HG03060 (cell line): ENCODE measurements at regions not wholly inside any gene's neighbourhood (a gene's known extent, or its start where the extent isn't known, plus 50 kb on each side); places are given as distances from the start of the nearest gene placed in this dataset.

Experiments used
- ATAC-seq: cut with Tn5 transposase; IDR thresholded peaks from one replicate; pipeline ENCODE4 v1.9.1; 2021; ENCODE audit warnings: low read depth, moderate number of reproducible peaks; ENCODE audit not compliant: unreplicated experiment

DNA sequence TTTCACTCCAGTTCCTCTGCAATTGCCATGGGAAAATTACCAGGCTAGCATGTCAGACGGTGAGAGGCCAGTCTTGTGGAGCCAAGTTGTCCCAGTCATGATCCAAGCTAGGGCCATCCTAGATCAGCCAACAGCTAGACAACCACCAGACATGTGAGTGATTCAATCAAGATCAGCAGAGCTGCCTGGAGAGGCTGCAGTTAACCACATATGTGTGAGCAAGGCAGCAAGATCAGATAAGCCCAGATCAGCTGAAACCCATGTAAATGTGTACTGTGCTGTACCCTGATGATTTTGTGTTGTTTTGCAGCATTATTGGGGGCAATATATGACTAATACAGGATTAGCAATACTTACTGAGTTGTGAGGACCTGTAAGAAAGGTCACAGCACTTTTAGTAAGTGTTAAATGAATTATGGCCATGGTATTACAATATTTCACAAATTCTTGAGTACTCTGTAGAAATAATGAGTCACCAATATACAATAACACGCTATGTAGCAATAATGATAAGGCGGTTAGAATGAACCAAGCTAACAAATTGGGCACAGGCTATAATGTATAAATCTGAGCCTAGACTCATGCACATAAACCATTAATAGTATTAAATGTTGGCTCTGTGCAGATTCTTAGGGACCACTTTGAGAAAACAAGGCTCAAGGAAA lies 91.4 kb downstream of the SUDS3 start:
- no peak for ATAC-seq

GRCh38 chr12:118472940-118473339 lies 96.6 kb downstream of the SUDS3 start:
- no peak for ATAC-seq

GRCh38 chr12:118480235-118480634 lies 103.9 kb downstream of the SUDS3 start:
- no peak for ATAC-seq

DNA sequence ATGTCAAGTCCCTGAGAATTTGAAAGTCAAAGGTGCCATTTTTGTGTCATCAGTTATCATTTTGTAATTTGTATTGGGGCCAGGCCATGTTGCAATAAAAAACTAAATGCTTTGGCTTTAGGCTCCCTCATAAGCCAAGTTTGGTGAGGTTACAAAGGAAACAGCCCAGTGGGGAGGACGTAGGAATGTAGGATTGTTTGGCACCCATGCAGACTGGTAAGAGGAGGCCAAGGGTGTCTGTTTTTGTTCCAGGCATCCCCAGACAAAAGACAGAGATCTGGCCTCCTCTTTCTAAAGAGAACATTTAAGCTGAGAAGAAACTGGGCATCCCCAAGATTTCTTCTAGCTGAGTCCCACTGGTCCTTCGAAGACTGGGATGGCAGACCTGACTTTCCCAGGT lies 111.7 kb downstream of the SUDS3 start:
- no peak for ATAC-seq

DNA sequence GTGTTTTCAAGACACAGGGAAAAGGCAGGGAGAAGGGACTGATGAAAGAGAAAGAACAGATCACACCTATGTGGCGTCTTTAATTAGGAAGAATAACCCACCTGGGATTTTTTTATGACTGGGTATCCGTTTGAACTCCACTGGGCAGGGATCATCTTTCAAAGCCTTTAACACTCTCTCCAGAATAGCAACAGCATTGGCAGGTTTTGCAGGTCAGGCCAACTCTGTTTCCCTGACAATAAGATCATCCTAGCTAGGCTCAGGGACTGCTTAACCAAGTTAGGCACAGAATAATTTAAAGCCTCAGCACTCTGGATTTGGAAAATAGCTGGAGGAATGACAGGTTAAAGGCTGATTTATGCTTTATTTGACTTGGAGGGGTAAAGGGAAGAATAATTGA lies 117.6 kb downstream of the SUDS3 start:
- ATAC-seq: no peak

DNA sequence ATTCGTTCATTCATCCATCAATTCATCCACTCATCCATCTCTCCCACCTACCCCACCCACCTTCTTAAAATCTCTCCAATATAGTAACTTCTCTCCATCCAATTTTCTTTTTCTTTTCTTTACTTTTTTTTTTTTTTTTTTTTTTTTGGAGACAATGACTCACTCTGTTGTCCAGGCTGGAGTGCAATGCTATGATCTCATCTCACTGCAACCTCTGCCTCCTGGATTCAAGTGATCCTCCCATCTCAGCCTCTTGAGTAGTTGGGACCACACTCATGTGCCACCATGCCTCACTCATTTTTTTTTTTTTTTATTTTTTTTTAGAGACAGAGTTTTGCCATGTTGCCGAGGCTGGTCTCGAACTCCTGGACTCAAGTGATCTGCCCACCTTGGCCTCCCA lies 118.4 kb downstream of the SUDS3 start:
- ATAC-seq: no peak

DNA sequence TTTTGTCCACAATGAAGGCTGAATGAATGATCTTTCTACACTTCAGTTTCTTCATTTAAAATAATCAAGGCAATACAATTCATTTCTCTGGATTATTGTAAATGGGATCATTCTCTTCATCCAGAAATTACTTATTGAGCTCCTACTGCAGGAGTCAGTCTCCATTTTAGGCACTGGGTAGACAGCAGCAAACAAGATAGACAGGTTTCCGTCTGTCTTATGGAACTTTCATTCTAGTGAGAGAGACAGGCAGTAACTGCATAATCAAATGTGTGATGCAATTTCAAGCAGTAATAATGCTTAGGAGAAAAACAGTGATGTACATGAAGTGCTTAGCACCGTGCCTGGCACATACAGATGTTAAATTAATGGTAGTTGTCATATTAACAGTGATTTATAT lies 118.9 kb downstream of the SUDS3 start:
- ATAC-seq: no peak

DNA sequence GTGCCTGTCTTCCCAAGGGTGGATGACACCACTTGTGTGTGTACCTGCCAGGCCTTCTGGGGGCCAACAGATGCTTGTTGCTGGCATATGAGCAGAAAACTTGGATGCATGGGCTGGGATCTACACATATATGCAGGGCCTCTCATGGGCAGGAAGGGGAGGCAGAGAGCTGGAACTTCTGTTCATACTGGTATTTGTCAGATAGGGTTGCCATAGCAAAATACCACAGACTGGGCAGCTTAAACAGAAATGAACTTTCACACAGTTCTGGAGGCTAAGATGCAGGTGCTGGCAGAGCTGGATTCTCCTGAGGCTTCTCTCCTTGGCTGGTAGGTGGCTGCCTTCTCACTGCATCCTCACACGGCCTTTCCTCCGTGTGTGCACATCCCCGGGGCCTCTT lies 121.8 kb downstream of the SUDS3 start:
- no peak for ATAC-seq

GRCh38 chr12:118500299-118500698 lies 123.9 kb downstream of the SUDS3 start:
- no peak for ATAC-seq

GRCh38 chr12:118501489-118501888 lies 125.1 kb downstream of the SUDS3 start:
- no peak for ATAC-seq

- no peak for ATAC-seq
Observed at GRCh38 chr12:118503476-118503875, 127.1 kb downstream of the SUDS3 start.

GRCh38 chr12:118512669-118513068 lies 136.3 kb downstream of the SUDS3 start:
- no peak for ATAC-seq

DNA sequence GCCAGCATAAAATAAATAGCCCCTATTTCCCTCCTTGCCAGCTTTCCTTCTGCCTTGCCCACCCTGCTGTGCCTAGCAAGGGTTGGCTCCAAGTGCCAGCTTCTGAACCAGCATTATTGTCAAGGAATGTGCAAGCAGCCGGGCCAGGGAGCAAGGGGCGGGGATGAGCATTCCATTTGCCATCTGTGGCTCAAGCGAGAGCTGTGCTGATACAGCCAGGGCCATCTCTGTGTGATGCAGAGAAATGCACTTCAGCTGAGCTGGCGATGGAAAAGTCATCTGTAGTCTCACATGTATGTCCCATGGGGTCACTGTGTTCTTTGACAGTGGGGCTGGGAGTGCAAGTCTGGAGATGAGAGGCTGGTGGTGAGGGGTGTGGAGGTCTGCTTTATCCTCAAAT lies 137.3 kb downstream of the SUDS3 start:
- no peak for ATAC-seq

GRCh38 chr12:118514297-118514696 lies 137.9 kb downstream of the SUDS3 start:
- ATAC-seq: no peak

DNA sequence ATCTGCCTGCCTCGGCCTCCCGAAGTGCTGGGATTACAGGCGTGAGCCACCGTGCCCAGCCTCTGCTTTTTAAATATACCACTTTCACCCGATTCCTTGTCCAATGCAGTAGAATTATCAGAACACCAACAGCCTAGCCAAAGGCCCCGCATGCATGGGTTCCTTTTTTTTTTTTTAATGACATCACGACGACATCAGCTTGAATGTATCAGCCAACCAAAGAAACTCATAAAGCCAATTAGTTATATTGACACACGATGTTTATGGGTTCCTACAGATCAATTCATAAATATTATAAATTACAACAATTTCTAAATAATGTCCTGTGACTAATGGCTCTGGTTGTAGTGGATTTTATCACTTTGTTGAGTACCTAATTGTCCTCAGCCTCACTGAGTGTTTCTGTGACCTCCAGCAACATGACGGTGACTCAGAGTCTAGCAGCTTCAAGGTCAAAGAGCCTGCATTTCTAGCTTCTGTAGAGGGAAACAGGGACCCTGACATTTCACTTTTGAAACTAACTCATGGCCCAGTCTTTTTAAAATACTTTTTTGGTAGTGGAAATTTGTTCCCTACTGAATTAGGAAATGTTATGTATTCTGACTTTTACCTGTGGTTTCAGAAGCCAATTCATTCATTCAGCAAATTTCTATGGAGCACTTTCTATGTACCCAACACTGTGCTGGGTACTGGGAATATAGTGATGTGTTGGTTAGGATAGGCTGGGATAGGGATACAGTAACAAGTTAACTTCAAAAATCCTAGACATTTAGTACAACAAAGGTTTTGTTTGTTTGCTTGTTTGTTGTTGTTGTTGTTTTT lies 144.1 kb downstream of the SUDS3 start:
- no peak for ATAC-seq

GRCh38 chr12:118521036-118521370 lies 144.6 kb downstream of the SUDS3 start:
- ATAC-seq: no peak

GRCh38 chr12:118524446-118524845 lies 148.1 kb downstream of the SUDS3 start:
- no peak for ATAC-seq

- no peak for ATAC-seq
Observed at GRCh38 chr12:118525216-118525615, 148.9 kb downstream of the SUDS3 start.

GRCh38 chr12:118526255-118527095 lies 150.1 kb downstream of the SUDS3 start:
- no peak for ATAC-seq

GRCh38 chr12:118527310-118527709 lies 151.0 kb downstream of the SUDS3 start:
- ATAC-seq: no peak

- no peak for ATAC-seq
Observed at GRCh38 chr12:118528625-118529024, 152.3 kb downstream of the SUDS3 start.
